ENCODE measurements at regions not wholly inside any gene's neighbourhood (a gene's known extent, or its start where the extent isn't known, plus 50 kb on each side); places are given as distances from the start of the nearest gene placed in this dataset.

DNA sequence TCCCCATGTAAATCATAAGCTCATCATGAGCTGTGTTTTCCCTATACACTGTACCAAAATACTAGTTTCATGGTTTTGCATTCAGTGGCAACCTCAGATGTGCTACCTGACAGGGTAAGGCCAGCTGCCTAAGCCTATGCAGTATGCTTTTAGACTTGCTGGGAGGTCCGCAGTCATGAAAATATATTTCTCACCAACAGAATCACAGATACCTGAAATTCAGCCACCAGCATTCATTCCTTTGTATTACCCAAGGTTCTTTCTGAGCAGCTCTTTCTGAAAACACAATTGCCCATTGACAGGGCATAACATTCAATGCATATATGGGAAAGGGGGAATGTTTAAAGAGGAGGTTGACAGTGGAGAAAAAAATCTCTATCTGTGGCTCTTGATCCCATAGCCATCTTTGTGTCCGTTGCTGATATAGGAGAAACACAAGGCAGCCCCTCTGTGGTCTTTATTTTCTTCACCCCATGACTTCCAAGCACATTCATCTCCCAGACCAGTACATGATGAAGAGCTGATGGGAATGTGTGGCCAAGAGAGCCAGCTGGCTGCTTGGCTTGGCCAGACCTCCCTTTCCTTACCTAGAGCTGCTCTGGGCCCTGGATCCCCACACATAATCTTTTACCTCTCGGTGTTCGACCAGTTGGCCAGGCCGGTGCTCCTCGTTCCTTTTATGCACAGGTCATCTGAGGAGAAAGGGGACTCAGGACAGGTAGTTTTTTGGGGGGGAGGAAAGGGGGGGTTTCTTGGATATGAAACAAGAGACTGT lies 162.9 kb downstream of the KCNA5 start:
- no peak for DNase-seq (ENCODE audit: low read depth)
- H3K4me3 ChIP-seq (ENCODE audit: low read depth, low read length): no peak overlapping the region
- TF ChIP-seq, protein P1, sequence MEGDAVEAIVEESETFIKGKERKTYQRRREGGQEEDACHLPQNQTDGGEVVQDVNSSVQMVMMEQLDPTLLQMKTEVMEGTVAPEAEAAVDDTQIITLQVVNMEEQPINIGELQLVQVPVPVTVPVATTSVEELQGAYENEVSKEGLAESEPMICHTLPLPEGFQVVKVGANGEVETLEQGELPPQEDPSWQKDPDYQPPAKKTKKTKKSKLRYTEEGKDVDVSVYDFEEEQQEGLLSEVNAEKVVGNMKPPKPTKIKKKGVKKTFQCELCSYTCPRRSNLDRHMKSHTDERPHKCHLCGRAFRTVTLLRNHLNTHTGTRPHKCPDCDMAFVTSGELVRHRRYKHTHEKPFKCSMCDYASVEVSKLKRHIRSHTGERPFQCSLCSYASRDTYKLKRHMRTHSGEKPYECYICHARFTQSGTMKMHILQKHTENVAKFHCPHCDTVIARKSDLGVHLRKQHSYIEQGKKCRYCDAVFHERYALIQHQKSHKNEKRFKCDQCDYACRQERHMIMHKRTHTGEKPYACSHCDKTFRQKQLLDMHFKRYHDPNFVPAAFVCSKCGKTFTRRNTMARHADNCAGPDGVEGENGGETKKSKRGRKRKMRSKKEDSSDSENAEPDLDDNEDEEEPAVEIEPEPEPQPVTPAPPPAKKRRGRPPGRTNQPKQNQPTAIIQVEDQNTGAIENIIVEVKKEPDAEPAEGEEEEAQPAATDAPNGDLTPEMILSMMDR (IDR thresholded peaks at IDR 0.05; ENCODE audit: insufficient read depth, low read depth, low read length): no peak

DNA sequence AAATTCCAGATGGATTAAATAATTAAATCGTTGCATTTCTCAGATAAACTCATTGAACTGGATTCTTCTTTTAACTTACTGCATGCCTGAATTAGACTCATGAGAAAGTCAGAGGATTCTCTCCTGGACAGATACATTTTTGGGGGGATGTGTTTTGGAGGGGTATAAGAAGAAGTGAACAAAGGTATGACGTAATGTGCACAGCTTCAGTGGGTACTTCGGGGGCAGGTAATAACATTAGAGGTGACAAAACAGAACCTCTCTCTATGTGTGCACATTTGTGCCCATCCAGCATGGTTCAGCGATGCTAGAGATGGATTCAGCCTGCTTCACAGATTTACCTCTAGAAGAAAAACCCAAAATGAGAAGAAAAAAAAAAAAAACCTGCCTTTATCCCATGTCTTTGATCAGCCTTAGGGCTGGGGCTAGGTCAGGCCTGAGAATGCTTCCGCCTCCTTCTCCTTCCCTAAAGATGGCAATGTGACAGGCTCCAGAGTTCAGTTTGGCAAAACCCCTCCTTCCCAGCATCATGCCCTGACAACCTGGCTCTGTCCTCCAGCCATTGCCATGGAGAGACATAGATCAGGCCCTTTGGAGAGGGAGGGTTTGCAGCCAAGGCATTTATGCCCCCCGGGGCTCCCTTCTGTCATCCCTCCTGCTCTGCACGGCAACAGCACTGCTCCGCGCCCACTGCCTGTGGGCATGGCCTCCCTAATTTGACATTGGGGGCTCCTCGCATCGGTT lies 166.7 kb downstream of the KCNA5 start:
- TF ChIP-seq, protein P1 (IDR thresholded peaks at IDR 0.05; ENCODE audit: insufficient read depth, low read depth, low read length): no peak
- no peak overlapping the region for H3K4me3 ChIP-seq (ENCODE audit: low read depth, low read length)
- no peak for DNase-seq (ENCODE audit: low read depth)

DNA sequence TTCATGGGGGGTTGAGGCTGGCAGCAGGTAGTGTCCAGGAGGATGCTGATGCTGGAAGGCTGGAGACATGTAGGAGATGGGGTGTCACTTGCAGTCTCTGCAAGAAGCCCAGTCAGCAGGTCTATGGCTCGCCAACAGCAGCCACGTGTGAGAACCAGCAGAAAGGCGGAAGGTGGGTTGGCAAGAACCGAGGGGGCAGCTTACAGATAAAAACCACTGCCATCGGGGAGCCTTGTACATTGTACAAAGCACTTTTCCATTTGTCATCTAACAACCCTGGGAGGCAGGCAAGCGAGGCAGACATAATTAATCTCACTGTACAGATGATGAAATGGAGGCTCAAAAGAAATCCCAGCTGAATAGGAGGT lies 167.2 kb downstream of the KCNA5 start:
- DNase-seq (ENCODE audit: low read depth): no peak
- no peak overlapping the region for H3K4me3 ChIP-seq (ENCODE audit: low read depth, low read length)
- TF ChIP-seq, protein P1 (IDR thresholded peaks at IDR 0.05; ENCODE audit: insufficient read depth, low read depth, low read length): no peak

DNA sequence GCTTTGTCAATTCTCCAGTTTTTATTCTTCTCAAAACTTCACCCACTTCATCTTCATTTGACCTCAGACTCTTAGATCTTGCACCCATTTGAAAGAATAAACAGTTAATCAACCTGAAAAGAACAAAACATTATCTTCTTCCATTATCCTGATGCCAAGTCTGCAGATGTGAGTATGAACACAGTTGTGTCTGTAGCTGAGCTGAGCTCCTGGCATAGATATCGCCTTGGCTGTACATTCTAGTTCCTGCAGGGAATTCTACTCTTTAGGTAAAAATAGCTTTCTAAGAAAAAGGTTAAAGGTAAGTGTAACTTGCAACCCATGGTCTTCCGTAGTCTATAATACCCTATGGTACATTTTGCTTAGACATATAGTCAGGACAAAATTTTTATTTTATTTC lies 169.7 kb downstream of the KCNA5 start:
- H3K4me3 ChIP-seq (ENCODE audit: low read depth, low read length): no peak overlapping the region
- TF ChIP-seq, protein P1 (IDR thresholded peaks at IDR 0.05; ENCODE audit: insufficient read depth, low read depth, low read length): no peak
- no peak for DNase-seq (ENCODE audit: low read depth)

DNA sequence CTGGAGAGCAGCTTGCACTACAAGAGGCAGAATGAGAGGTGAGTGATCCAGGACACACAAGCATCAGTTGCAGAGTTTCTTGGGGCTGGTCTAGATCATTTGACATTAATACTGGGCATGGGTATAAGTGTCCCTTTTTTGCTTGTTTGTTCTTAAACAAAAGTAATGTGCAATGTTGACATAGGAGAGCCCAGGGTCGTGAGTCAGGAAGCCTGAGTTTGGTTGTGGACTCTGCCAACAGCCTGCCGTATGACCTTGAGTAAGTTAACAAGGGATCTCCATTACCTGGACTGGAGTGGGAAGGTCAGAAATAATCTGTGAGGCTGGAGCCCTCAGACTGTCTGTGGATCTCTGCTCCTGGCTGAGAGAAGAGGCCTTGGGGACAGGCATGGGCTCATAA lies 170.3 kb downstream of the KCNA5 start:
- no peak for DNase-seq (ENCODE audit: low read depth)
- TF ChIP-seq, protein P1 (IDR thresholded peaks at IDR 0.05; ENCODE audit: insufficient read depth, low read depth, low read length): no peak
- no peak overlapping the region for H3K4me3 ChIP-seq (ENCODE audit: low read depth, low read length)

DNA sequence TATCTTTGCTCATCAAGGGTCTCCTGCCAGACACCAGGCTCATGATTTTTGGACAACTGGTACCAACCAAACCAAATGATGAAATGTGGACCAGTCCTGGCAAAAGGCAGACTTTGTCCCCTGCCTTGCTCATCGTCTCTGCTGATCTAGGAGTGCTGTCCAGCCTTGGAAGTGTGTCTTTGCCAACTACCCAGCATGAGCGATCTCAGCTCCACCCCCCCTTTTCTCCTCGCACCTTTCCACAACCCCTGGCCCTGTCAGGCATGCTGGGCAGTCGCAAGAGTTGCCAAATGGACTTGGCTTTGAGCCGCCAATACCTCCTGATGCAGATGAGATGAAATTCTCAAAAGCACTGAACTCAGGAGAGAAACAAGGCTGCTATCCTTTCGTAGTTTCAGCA lies 174.3 kb downstream of the KCNA5 start:
- TF ChIP-seq, protein P1 (IDR thresholded peaks at IDR 0.05; ENCODE audit: insufficient read depth, low read depth, low read length): no peak
- H3K4me3 ChIP-seq (ENCODE audit: low read depth, low read length): no peak overlapping the region
- DNase-seq (ENCODE audit: low read depth): no peak
